ENCODE measurements at regions not wholly inside any gene's neighbourhood (a gene's known extent, or its start where the extent isn't known, plus 50 kb on each side); places are given as distances from the start of the nearest gene placed in this dataset.

- Histone ChIP-seq H3K4me1 (no peaks in the 10 kb centered on the region), H3K36me3 (no peaks in the 10 kb centered on the region), H3K9me3 (peaks cover 0 to 8% (median 7%) of the 10 kb centered on the region in 4 donors), H3K27me3 (peaks cover 0 to 52% (median 2%) of the 10 kb centered on the region in 4 donors), H3K4me3 (no peak overlapping the region), H3K27ac (replicated peaks in 1 of 4) (no peak overlapping the region)
- WGBS = 61% methylated on average over 7 of the region's 7 CpGs
- intact Hi-C loops (cut with DNase I) = no loop called here
- TF ChIP-seq POLR2A (IDR thresholded peaks at IDR 0.05; ENCODE audit: low read depth) = no peak
- no peak for TF ChIP-seq CTCF (IDR thresholded peaks at IDR 0.05)
- TF ChIP-seq EP300 (IDR thresholded peaks at IDR 0.05) = no peak
- TF ChIP-seq POLR2AphosphoS5 (IDR thresholded peaks at IDR 0.05) = no peak
- no peak for DNase-seq (ENCODE audit: extremely low spot score)
Measured at GRCh38 chr1:38662126-38662525, 197.4 kb downstream of the RRAGC start.

DNA sequence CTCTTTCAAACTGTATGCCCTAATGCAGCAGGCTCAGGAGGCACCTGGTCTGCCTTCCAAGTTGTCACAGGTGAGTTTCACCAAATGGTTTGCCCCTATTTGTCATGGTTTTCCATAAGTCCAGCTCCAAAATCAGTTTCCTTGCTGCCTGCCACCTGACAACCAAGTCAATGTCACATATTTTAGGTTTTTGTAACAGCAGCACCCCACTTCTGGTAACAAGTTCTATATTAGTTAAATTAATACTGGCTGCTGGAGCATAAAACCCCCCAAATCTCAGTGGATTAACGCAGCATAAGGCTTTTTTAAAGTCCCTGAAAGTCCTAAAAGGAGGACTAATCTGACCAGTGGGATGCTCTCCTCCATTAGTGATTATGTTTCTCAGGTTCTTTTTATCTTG, 200.7 kb downstream of the RRAGC start:
- intact Hi-C loops (cut with DNase I) = no loop called here
- TF ChIP-seq CTCF (IDR thresholded peaks at IDR 0.05) (no peak), EP300 (IDR thresholded peaks at IDR 0.05) (no peak), POLR2AphosphoS5 (IDR thresholded peaks at IDR 0.05) (no peak), POLR2A (IDR thresholded peaks at IDR 0.05; ENCODE audit: low read depth) (no peak)
- Histone ChIP-seq H3K4me3 (no peak overlapping the region), H3K9me3 (peaks cover 0 to 8% (median 0%) of the 10 kb centered on the region in 4 donors), H3K27ac (replicated peaks in 1 of 4) (no peak overlapping the region), H3K36me3 (no peaks in the 10 kb centered on the region), H3K27me3 (peaks cover 0 to 55% (median 2%) of the 10 kb centered on the region in 4 donors), H3K4me1 (no peaks in the 10 kb centered on the region)
- WGBS = 71% methylated on average over 1 of the region's 1 CpG
- DNase-seq (ENCODE audit: extremely low spot score) = no peak

GRCh38 chr1:38657873-38658272, 201.7 kb downstream of the RRAGC start:
- TF ChIP-seq POLR2A (IDR thresholded peaks at IDR 0.05; ENCODE audit: low read depth) (no peak), POLR2AphosphoS5 (IDR thresholded peaks at IDR 0.05) (no peak), EP300 (IDR thresholded peaks at IDR 0.05) (no peak), CTCF (IDR thresholded peaks at IDR 0.05) (no peak)
- H3K36me3 ChIP-seq = no peaks in the 10 kb centered on the region
- H3K4me3 ChIP-seq = no peak overlapping the region
- peaks cover 0 to 8% (median 0%) of the 10 kb centered on the region in 4 donors for H3K9me3 ChIP-seq
- WGBS = 95% methylated on average over 2 of the region's 2 CpGs
- intact Hi-C loops (cut with DNase I) = no loop called here
- no peak for DNase-seq (ENCODE audit: extremely low spot score)
- peaks cover 0 to 53% (median 2%) of the 10 kb centered on the region in 4 donors for H3K27me3 ChIP-seq
- H3K27ac ChIP-seq (replicated peaks in 1 of 4) = no peak overlapping the region
- H3K4me1 ChIP-seq = no peaks in the 10 kb centered on the region

GRCh38 chr1:38657207-38657840, 202.2 kb downstream of the RRAGC start:
- no peaks in the 10 kb centered on the region for H3K36me3 ChIP-seq
- no peak overlapping the region for H3K27ac ChIP-seq (replicated peaks in 1 of 4)
- H3K4me3 ChIP-seq = no peak overlapping the region
- intact Hi-C loops (cut with DNase I) = no loop called here
- peaks cover 0 to 8% (median 0%) of the 10 kb centered on the region in 4 donors for H3K9me3 ChIP-seq
- no peak for DNase-seq (ENCODE audit: extremely low spot score)
- peaks cover 0 to 49% (median 2%) of the 10 kb centered on the region in 4 donors for H3K27me3 ChIP-seq
- WGBS = 71% methylated on average over 3 of the region's 3 CpGs
- H3K4me1 ChIP-seq = no peaks in the 10 kb centered on the region
- TF ChIP-seq POLR2A (IDR thresholded peaks at IDR 0.05; ENCODE audit: low read depth) (no peak), CTCF (IDR thresholded peaks at IDR 0.05) (no peak), EP300 (IDR thresholded peaks at IDR 0.05) (no peak), POLR2AphosphoS5 (IDR thresholded peaks at IDR 0.05) (no peak)

GRCh38 chr1:38656726-38657125, 202.8 kb downstream of the RRAGC start:
- TF ChIP-seq EP300 (IDR thresholded peaks at IDR 0.05) = no peak
- TF ChIP-seq CTCF (IDR thresholded peaks at IDR 0.05) = no peak
- TF ChIP-seq POLR2AphosphoS5 (IDR thresholded peaks at IDR 0.05) = no peak
- TF ChIP-seq POLR2A (IDR thresholded peaks at IDR 0.05; ENCODE audit: low read depth) = no peak
- H3K4me1 ChIP-seq = no peaks in the 10 kb centered on the region
- H3K27ac ChIP-seq (replicated peaks in 1 of 4) = no peak overlapping the region
- intact Hi-C loops (cut with DNase I) = no loop called here
- WGBS = 55% methylated on average over 4 of the region's 4 CpGs
- no peak overlapping the region for H3K4me3 ChIP-seq
- peaks cover 0 to 8% (median 0%) of the 10 kb centered on the region in 4 donors for H3K9me3 ChIP-seq
- H3K36me3 ChIP-seq = no peaks in the 10 kb centered on the region
- DNase-seq (ENCODE audit: extremely low spot score) = no peak
- H3K27me3 ChIP-seq = peaks cover 0 to 47% (median 0%) of the 10 kb centered on the region in 4 donors
